Fibroblast of skin of back (primary cell): ENCODE measurements at regions not wholly inside any gene's neighbourhood (a gene's known extent, or its start where the extent isn't known, plus 50 kb on each side); places are given as distances from the start of the nearest gene placed in this dataset.
A peak's percentile ranks its signal among the peaks of the same experiment; 100 is the strongest.
"Not testable (repeated sequence)": the region's sequence is repeated elsewhere in the genome, so short reads cannot be mapped to it uniquely, and the experiment has no call there.

Experiments used
- DNase-seq: peaks from one replicate; pipeline ENCODE4 v3.0.0-alpha.2; 2013

- DNase-seq: no peak
These were observed 264.0 kb upstream of the AGTR1 start for GRCh38 chr3:148433665-148434064.

- no peak for DNase-seq
These were observed 262.2 kb upstream of the AGTR1 start for GRCh38 chr3:148435534-148435933.

- no peak for DNase-seq
These were observed 258.4 kb upstream of the AGTR1 start for GRCh38 chr3:148439254-148439822.

GRCh38 chr3:148441191-148441590 lies 256.5 kb upstream of the AGTR1 start:
- DNase-seq: no peak

- DNase-seq: no peak
These were observed 246.9 kb upstream of the AGTR1 start for GRCh38 chr3:148450819-148451218.

GRCh38 chr3:148451969-148452368 lies 245.7 kb upstream of the AGTR1 start:
- no peak for DNase-seq

- no peak for DNase-seq
These were observed 243.9 kb upstream of the AGTR1 start for GRCh38 chr3:148453781-148454191.

- DNase-seq: no peak
These were observed 242.6 kb upstream of the AGTR1 start for GRCh38 chr3:148455098-148455497.

GRCh38 chr3:148457886-148458285 lies 239.8 kb upstream of the AGTR1 start:
- DNase-seq: no peak

- DNase-seq: peak; percentile 12
These were observed 237.7 kb upstream of the AGTR1 start for GRCh38 chr3:148459931-148460513.

- DNase-seq: no peak
These were observed 237.0 kb upstream of the AGTR1 start for GRCh38 chr3:148460686-148461085.

GRCh38 chr3:148464246-148464645 lies 233.5 kb upstream of the AGTR1 start:
- DNase-seq: peak; percentile 56

- DNase-seq: peak; percentile 81
These were observed 231.6 kb upstream of the AGTR1 start for GRCh38 chr3:148466143-148466542.

GRCh38 chr3:148466980-148467740 lies 230.5 kb upstream of the AGTR1 start:
- DNase-seq: no peak

- no peak for DNase-seq
These were observed 220.3 kb upstream of the AGTR1 start for GRCh38 chr3:148477375-148477774.

GRCh38 chr3:148493631-148494030 lies 204.1 kb upstream of the AGTR1 start:
- no peak for DNase-seq

- no peak for DNase-seq
These were observed 203.3 kb upstream of the AGTR1 start for GRCh38 chr3:148494451-148494850.

- no peak for DNase-seq
These were observed 196.8 kb upstream of the AGTR1 start for GRCh38 chr3:148500881-148501280.

GRCh38 chr3:148510116-148510515 lies 187.6 kb upstream of the AGTR1 start:
- DNase-seq: no peak

GRCh38 chr3:148510561-148510960 lies 187.1 kb upstream of the AGTR1 start:
- no peak for DNase-seq

- DNase-seq: no peak
These were observed 185.1 kb upstream of the AGTR1 start for GRCh38 chr3:148512648-148513047.

GRCh38 chr3:148513096-148513543 lies 184.6 kb upstream of the AGTR1 start:
- DNase-seq: peak; percentile 82

- DNase-seq: no peak
These were observed 179.2 kb upstream of the AGTR1 start for GRCh38 chr3:148518520-148518919.

GRCh38 chr3:148525621-148526020 lies 172.1 kb upstream of the AGTR1 start:
- not testable (repeated sequence) for DNase-seq
